Panc1 (cell line): ENCODE measurements at regions not wholly inside any gene's neighbourhood (a gene's known extent, or its start where the extent isn't known, plus 50 kb on each side); places are given as distances from the start of the nearest gene placed in this dataset.

ENCODE experiments used
- ATAC-seq: fragments of 200-7000 bp; cut with Tn5 transposase; 2 replicates; pipeline ENCODE4 v1.9.1; 2020; ENCODE audit warnings: mild to moderate bottlenecking, moderate library complexity
- BruUV-seq: library from RNA; stranded (reverse); fragments of 400-500 nt; replicated peaks from 2 replicates; lab custom pipeline; 2021; lab: Mats Ljungman, UMichigan
- CTCF ChIA-PET: fragments of 300-600 bp; sonication (Branson Sonifier 250); formaldehyde crosslinking; loops from one replicate; lab custom pipeline; 2022; ENCODE audit warnings: antibody characterized with exemption; lab: Charles Lee
- POLR2A ChIA-PET: fragments of 300-600 bp; sonication (Branson Sonifier 250); formaldehyde crosslinking; loops from one replicate; lab custom pipeline; 2022; ENCODE audit warnings: antibody characterized with exemption; lab: Charles Lee
- DNase-seq: peaks from one replicate; pipeline ENCODE4 v3.0.0-alpha.2; 2010; ENCODE audit warnings: low read depth, low spot score
- H3K27ac ChIP-seq: 2 replicates; pipeline ENCODE4 v1.5.1; 2011; ENCODE audit warnings: mild to moderate bottlenecking, low read length, inconsistent platforms
- H3K27me3 ChIP-seq: fragments of 200-500 bp; sonication (Bioruptor generic); 2 replicates; pipeline ENCODE4 v1.6.0; 2014; ENCODE audit warnings: low read length, inconsistent platforms; ENCODE audit not compliant: control insufficient read depth, insufficient read depth
- H3K36me3 ChIP-seq: fragments of 200-500 bp; sonication (Bioruptor generic); 2 replicates; pipeline ENCODE4 v1.5.1; 2014; ENCODE audit warnings: inconsistent platforms, mild to moderate bottlenecking, low read length, moderate library complexity; ENCODE audit not compliant: control insufficient read depth, insufficient read depth
- H3K4me1 ChIP-seq: 2 replicates; pipeline ENCODE4 v1.5.1; 2011; ENCODE audit warnings: inconsistent platforms, mild to moderate bottlenecking, low read length, moderate library complexity; ENCODE audit not compliant: control insufficient read depth, insufficient read depth
- H3K4me3 ChIP-seq, 2 experiments: 2 replicates each; pipeline ENCODE4 v1.5.1; 2011 to 2012; ENCODE audit warnings: low read depth in 2 of 2, low read length in 2 of 2, mild to moderate bottlenecking in 2 of 2, inconsistent platforms in 1 of 2, moderate library complexity in 1 of 2
- H3K9me3 ChIP-seq: fragments of 200-500 bp; sonication (Bioruptor generic); 2 replicates; pipeline ENCODE4 v1.5.1; 2014; ENCODE audit warnings: low read depth, mild to moderate bottlenecking, inconsistent platforms, low read length, moderate library complexity; ENCODE audit not compliant: control insufficient read depth, insufficient read depth
- POLR2AphosphoS5 ChIP-seq: IDR thresholded peaks from 2 replicates; pipeline ENCODE4 v1.6.1; 2012; ENCODE audit warnings: mild to moderate bottlenecking, low read depth, low read length, moderate library complexity
- SIN3A ChIP-seq: IDR thresholded peaks from 2 replicates; pipeline ENCODE4 v1.6.1; 2012; ENCODE audit warnings: low read depth, mild to moderate bottlenecking, low read length, moderate library complexity, borderline replicate concordance; ENCODE audit not compliant: insufficient read depth
- TCF7L2 ChIP-seq: IDR thresholded peaks from 2 replicates; pipeline ENCODE4 v1.6.1; 2011; ENCODE audit warnings: mild to moderate bottlenecking, low read depth, low read length, inconsistent platforms
- in situ Hi-C: cut with HindIII; loops from 2 replicates; pipeline ENCODE4 v1.10.0; 2016; ENCODE audit warnings: low sequenced_read_pairs, low pct_unique_long_range_greater_than_20kb
- intact Hi-C: fragments of 100-400 bp; cut with micrococcal nuclease; formaldehyde crosslinking; loops from one replicate; pipeline ENCODE4 v1.10.0; 2022; ENCODE audit not compliant: unreplicated experiment
- TF ChIP-seq, protein P1 (sequence below): fragments of 450-650 bp; IDR thresholded peaks from 2 replicates; pipeline ENCODE4 v1.5.1; 2017; ENCODE audit warnings: mild to moderate bottlenecking
- TF ChIP-seq, protein P2 (sequence below), 2 experiments: IDR thresholded peaks; 2 replicates each; pipeline ENCODE4 v1.6.1; 2011 to 2012; ENCODE audit warnings: low read depth in 2 of 2, control low read depth in 1 of 2, low read length in 1 of 2, mild to moderate bottlenecking in 1 of 2, moderate library complexity in 1 of 2; ENCODE audit not compliant: insufficient read depth in 1 of 2

DNA sequence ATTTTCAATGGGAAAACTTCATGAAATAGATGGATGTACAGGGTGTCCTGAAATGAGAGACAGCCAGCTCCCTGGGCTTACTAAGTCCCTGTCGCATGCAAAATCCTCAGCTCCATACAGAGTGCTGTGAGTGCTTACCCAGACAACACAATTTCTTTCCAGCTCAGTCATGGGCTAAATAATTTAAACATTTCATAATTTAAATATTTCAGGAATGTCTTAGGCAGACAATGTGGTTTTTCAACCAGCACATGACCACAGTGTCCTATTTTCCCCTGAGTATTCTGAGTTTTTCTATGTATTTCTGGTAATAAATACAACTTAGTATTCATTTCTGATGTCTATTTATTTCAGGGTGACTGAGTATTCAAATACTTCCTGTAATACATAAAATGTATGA, 188.5 kb upstream of the SNX2 start:
- ChIA-PET CTCF (no interaction called here), POLR2A (no interaction called here)
- no peaks in the 10 kb centered on the region for H3K36me3 ChIP-seq
- TF ChIP-seq TCF7L2 (no peak), SIN3A (no peak), POLR2AphosphoS5 (no peak)
- TF ChIP-seq, protein P1, sequence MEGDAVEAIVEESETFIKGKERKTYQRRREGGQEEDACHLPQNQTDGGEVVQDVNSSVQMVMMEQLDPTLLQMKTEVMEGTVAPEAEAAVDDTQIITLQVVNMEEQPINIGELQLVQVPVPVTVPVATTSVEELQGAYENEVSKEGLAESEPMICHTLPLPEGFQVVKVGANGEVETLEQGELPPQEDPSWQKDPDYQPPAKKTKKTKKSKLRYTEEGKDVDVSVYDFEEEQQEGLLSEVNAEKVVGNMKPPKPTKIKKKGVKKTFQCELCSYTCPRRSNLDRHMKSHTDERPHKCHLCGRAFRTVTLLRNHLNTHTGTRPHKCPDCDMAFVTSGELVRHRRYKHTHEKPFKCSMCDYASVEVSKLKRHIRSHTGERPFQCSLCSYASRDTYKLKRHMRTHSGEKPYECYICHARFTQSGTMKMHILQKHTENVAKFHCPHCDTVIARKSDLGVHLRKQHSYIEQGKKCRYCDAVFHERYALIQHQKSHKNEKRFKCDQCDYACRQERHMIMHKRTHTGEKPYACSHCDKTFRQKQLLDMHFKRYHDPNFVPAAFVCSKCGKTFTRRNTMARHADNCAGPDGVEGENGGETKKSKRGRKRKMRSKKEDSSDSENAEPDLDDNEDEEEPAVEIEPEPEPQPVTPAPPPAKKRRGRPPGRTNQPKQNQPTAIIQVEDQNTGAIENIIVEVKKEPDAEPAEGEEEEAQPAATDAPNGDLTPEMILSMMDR: no peak
- TF ChIP-seq, protein P2, sequence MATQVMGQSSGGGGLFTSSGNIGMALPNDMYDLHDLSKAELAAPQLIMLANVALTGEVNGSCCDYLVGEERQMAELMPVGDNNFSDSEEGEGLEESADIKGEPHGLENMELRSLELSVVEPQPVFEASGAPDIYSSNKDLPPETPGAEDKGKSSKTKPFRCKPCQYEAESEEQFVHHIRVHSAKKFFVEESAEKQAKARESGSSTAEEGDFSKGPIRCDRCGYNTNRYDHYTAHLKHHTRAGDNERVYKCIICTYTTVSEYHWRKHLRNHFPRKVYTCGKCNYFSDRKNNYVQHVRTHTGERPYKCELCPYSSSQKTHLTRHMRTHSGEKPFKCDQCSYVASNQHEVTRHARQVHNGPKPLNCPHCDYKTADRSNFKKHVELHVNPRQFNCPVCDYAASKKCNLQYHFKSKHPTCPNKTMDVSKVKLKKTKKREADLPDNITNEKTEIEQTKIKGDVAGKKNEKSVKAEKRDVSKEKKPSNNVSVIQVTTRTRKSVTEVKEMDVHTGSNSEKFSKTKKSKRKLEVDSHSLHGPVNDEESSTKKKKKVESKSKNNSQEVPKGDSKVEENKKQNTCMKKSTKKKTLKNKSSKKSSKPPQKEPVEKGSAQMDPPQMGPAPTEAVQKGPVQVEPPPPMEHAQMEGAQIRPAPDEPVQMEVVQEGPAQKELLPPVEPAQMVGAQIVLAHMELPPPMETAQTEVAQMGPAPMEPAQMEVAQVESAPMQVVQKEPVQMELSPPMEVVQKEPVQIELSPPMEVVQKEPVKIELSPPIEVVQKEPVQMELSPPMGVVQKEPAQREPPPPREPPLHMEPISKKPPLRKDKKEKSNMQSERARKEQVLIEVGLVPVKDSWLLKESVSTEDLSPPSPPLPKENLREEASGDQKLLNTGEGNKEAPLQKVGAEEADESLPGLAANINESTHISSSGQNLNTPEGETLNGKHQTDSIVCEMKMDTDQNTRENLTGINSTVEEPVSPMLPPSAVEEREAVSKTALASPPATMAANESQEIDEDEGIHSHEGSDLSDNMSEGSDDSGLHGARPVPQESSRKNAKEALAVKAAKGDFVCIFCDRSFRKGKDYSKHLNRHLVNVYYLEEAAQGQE (IDR thresholded peaks at IDR 0.05; ENCODE audit: insufficient read depth in 1 of 2, low read depth in 2 of 2, low read length in 1 of 2): no peak
- no peaks in the 10 kb centered on the region for H3K4me1 ChIP-seq
- in situ Hi-C loops: no loop called here
- H3K4me3 ChIP-seq: no peak overlapping the region
- ATAC-seq (no peak), DNase-seq (no peak)
- intact Hi-C loops: no loop called here
- BruUV-seq: no TSS peak
- no peak overlapping the region for H3K27ac ChIP-seq
- peaks cover 3% of the 10 kb centered on the region; the same call in 1 of the 2 replicates for H3K27me3 ChIP-seq
- H3K9me3 ChIP-seq: no peaks in the 10 kb centered on the region

DNA sequence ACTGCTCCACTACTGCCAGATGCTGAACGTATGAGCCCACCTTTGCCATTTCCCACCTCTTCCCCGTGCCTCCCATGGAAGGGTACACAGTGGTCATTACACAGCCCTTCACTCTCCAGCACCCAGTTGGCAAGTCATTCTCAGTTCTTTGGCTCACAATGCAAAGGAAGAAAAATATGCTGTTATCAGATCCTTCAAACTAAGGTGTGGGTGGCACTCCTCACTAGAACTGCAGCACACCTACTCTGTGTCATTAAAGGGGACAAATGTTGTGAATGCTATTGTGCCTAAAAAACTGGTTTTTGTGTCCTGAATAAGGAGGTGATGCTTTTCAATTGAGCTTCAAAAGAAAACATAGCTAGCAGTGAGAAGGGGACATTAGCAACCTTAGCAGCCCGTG, 183.1 kb upstream of the SNX2 start:
- CTCF ChIA-PET: no interaction called here

More for the DNA sequence above, 183.1 kb upstream of the SNX2 start:
- H3K27ac ChIP-seq: no peak overlapping the region
- DNase-seq: no peak
- in situ Hi-C loops: no loop called here
- H3K36me3 ChIP-seq: no peaks in the 10 kb centered on the region
- intact Hi-C loops: no loop called here
- TF ChIP-seq TCF7L2 (no peak), SIN3A (no peak), POLR2AphosphoS5 (no peak)
- TF ChIP-seq, protein P2 (IDR thresholded peaks at IDR 0.05; ENCODE audit: insufficient read depth in 1 of 2, low read depth in 2 of 2, low read length in 1 of 2): no peak
- TF ChIP-seq, protein P1: no peak
- POLR2A ChIA-PET: no interaction called here
- BruUV-seq: no TSS peak
- H3K27me3 ChIP-seq: no peaks in the 10 kb centered on the region; the same call in 1 of the 2 replicates
- ATAC-seq: no peak
- no peaks in the 10 kb centered on the region for H3K9me3 ChIP-seq
- no peak overlapping the region for H3K4me3 ChIP-seq
- no peaks in the 10 kb centered on the region for H3K4me1 ChIP-seq
